ENCODE measurements at regions not wholly inside any gene's neighbourhood (a gene's known extent, or its start where the extent isn't known, plus 50 kb on each side); places are given as distances from the start of the nearest gene placed in this dataset.

- intact Hi-C loops (cut with DNase I; ENCODE audit: low total_unique reads), result no loop called here
- Histone ChIP-seq H3K27me3 (no peaks in the 10 kb centered on the region), H3K27ac (peak overlapping the region; percentile 80 to 90), H3K4me1 (peaks cover 9 to 17% of the 10 kb centered on the region in 2 donors), H3K4me3 (peak overlapping the region in 2 of 3 donors; percentile 25 to 34), H3K9me3 (no peaks in the 10 kb centered on the region), H3K36me3 (no peaks in the 10 kb centered on the region)
- DNase-seq (ENCODE audit: low spot score in 2 of 2), result peak in 1 of 2 donors; percentile 78
- no peak for TF ChIP-seq POLR2A (IDR thresholded peaks at IDR 0.05)
- TF ChIP-seq POLR2AphosphoS5 (IDR thresholded peaks at IDR 0.05), result peak; percentile 51 to 93 (median 80)
These were observed 112.3 kb downstream of the JCAD start for GRCh38 chr10:29946953-29947700.

GRCh38 chr10:29946614-29946952 is 112.8 kb downstream of the JCAD start:
- Histone ChIP-seq H3K4me3 (no peak overlapping the region), H3K27ac (peak overlapping the region; percentile 80 to 90), H3K4me1 (peaks cover 9 to 17% of the 10 kb centered on the region in 2 donors), H3K36me3 (no peaks in the 10 kb centered on the region), H3K27me3 (no peaks in the 10 kb centered on the region), H3K9me3 (no peaks in the 10 kb centered on the region)
- intact Hi-C loops (cut with DNase I; ENCODE audit: low total_unique reads), result no loop called here
- DNase-seq (ENCODE audit: low spot score in 2 of 2), result no peak
- no peak for TF ChIP-seq CTCF (IDR thresholded peaks at IDR 0.05)
- TF ChIP-seq POLR2A (IDR thresholded peaks at IDR 0.05), result no peak
- TF ChIP-seq POLR2AphosphoS5 (IDR thresholded peaks at IDR 0.05), result no peak

GRCh38 chr10:29941476-29941875 is 117.9 kb downstream of the JCAD start:
- no peak overlapping the region for H3K27ac ChIP-seq
- no peaks in the 10 kb centered on the region for H3K9me3 ChIP-seq
- no peaks in the 10 kb centered on the region for H3K36me3 ChIP-seq
- DNase-seq (ENCODE audit: low spot score in 2 of 2), result no peak
- no peaks in the 10 kb centered on the region for H3K27me3 ChIP-seq
- TF ChIP-seq POLR2A (IDR thresholded peaks at IDR 0.05) (no peak), POLR2AphosphoS5 (IDR thresholded peaks at IDR 0.05) (no peak), CTCF (IDR thresholded peaks at IDR 0.05) (no peak)
- no peaks in the 10 kb centered on the region for H3K4me1 ChIP-seq
- intact Hi-C loops (cut with DNase I; ENCODE audit: low total_unique reads), result no loop called here
- H3K4me3 ChIP-seq, result no peak overlapping the region

- H3K27ac ChIP-seq, result no peak overlapping the region
- no peak for TF ChIP-seq POLR2A (IDR thresholded peaks at IDR 0.05)
- no peak for TF ChIP-seq POLR2AphosphoS5 (IDR thresholded peaks at IDR 0.05)
- TF ChIP-seq CTCF (IDR thresholded peaks at IDR 0.05), result no peak
- no peaks in the 10 kb centered on the region for H3K36me3 ChIP-seq
- H3K4me1 ChIP-seq, result no peaks in the 10 kb centered on the region
- H3K4me3 ChIP-seq, result no peak overlapping the region
- no peak for DNase-seq (ENCODE audit: low spot score in 2 of 2)
- intact Hi-C loops (cut with DNase I; ENCODE audit: low total_unique reads), result no loop called here
- H3K27me3 ChIP-seq, result no peaks in the 10 kb centered on the region
- no peaks in the 10 kb centered on the region for H3K9me3 ChIP-seq
These were observed 126.4 kb downstream of the JCAD start for GRCh38 chr10:29932991-29933390.

GRCh38 chr10:29931833-29932232 is 127.6 kb downstream of the JCAD start:
- Histone ChIP-seq H3K27me3 (no peaks in the 10 kb centered on the region), H3K4me3 (no peak overlapping the region), H3K9me3 (no peaks in the 10 kb centered on the region), H3K4me1 (no peaks in the 10 kb centered on the region), H3K27ac (no peak overlapping the region), H3K36me3 (no peaks in the 10 kb centered on the region)
- intact Hi-C loops (cut with DNase I; ENCODE audit: low total_unique reads), result no loop called here
- TF ChIP-seq CTCF (IDR thresholded peaks at IDR 0.05) (no peak), POLR2AphosphoS5 (IDR thresholded peaks at IDR 0.05) (no peak), POLR2A (IDR thresholded peaks at IDR 0.05) (no peak)
- no peak for DNase-seq (ENCODE audit: low spot score in 2 of 2)

Measured in breast epithelium (tissue), 4 donors.